Suprapubic skin (tissue), 4 donors: ENCODE measurements at regions not wholly inside any gene's neighbourhood (a gene's known extent, or its start where the extent isn't known, plus 50 kb on each side); places are given as distances from the start of the nearest gene placed in this dataset.

Experiments used
- EP300 ChIP-seq: sonication (generic); formaldehyde crosslinking; IDR thresholded peaks from one replicate; pipeline ENCODE4 v1.6.1; 2017; ENCODE audit warnings: antibody characterized with exemption
- POLR2A ChIP-seq, 2 donors: fragments of 450-650 bp; IDR thresholded peaks; one replicate each; pipeline ENCODE4 v1.6.1; 2017; ENCODE audit warnings: antibody characterized with exemption in 2 of 2, mild to moderate bottlenecking in 2 of 2, moderate library complexity in 2 of 2
- POLR2AphosphoS5 ChIP-seq, 3 donors: sonication (generic); formaldehyde crosslinking; IDR thresholded peaks; one replicate each; pipeline ENCODE4 v1.6.1; 2017; ENCODE audit warnings: antibody characterized with exemption in 3 of 3
- TF ChIP-seq, protein P1 (sequence below), 2 donors: fragments of 200-600 bp in 1 of 2; fragments of 450-650 bp in 1 of 2; sonication (generic) in 1 of 2; IDR thresholded peaks; one replicate each; pipeline ENCODE4 v1.5.1; 2016 to 2019; ENCODE audit warnings: antibody characterized with exemption in 2 of 2, mild to moderate bottlenecking in 1 of 2, moderate library complexity in 1 of 2

DNA sequence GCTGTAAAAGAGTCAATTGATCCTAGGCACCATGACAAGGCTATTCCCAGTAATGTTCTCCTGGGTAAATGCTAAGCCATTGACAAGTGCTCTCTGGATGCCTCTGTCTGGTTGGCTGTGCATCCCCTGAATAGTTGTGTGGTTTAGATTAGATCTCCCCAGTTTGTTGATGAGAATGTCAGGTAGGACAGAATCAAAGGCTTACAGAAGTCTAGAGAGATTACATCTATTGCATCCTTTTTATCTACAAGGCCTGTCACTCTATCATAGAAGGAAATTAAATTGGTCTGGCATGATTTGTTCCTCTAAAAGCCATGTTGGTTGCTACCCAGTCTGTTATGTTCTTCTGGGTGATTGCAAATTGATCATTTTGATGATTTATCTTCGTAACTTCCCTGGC is 548.3 kb downstream of the GATA3 start:
- TF ChIP-seq, protein P1, sequence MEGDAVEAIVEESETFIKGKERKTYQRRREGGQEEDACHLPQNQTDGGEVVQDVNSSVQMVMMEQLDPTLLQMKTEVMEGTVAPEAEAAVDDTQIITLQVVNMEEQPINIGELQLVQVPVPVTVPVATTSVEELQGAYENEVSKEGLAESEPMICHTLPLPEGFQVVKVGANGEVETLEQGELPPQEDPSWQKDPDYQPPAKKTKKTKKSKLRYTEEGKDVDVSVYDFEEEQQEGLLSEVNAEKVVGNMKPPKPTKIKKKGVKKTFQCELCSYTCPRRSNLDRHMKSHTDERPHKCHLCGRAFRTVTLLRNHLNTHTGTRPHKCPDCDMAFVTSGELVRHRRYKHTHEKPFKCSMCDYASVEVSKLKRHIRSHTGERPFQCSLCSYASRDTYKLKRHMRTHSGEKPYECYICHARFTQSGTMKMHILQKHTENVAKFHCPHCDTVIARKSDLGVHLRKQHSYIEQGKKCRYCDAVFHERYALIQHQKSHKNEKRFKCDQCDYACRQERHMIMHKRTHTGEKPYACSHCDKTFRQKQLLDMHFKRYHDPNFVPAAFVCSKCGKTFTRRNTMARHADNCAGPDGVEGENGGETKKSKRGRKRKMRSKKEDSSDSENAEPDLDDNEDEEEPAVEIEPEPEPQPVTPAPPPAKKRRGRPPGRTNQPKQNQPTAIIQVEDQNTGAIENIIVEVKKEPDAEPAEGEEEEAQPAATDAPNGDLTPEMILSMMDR (IDR thresholded peaks at IDR 0.05): no peak
- TF ChIP-seq POLR2AphosphoS5 (IDR thresholded peaks at IDR 0.05): no peak
- no peak for TF ChIP-seq POLR2A (IDR thresholded peaks at IDR 0.05)
- TF ChIP-seq EP300: no peak
